Lung microvascular endothelial cell (primary cell): ENCODE measurements at regions not wholly inside any gene's neighbourhood (a gene's known extent, or its start where the extent isn't known, plus 50 kb on each side); places are given as distances from the start of the nearest gene placed in this dataset.

Source experiments
- DNase-seq, 2 donors: peaks; one replicate each; pipeline versions ENCODE4 v3.0.0 to v3.0.0-alpha.2; 2010; ENCODE audit warnings: low read depth in 2 of 2

DNA sequence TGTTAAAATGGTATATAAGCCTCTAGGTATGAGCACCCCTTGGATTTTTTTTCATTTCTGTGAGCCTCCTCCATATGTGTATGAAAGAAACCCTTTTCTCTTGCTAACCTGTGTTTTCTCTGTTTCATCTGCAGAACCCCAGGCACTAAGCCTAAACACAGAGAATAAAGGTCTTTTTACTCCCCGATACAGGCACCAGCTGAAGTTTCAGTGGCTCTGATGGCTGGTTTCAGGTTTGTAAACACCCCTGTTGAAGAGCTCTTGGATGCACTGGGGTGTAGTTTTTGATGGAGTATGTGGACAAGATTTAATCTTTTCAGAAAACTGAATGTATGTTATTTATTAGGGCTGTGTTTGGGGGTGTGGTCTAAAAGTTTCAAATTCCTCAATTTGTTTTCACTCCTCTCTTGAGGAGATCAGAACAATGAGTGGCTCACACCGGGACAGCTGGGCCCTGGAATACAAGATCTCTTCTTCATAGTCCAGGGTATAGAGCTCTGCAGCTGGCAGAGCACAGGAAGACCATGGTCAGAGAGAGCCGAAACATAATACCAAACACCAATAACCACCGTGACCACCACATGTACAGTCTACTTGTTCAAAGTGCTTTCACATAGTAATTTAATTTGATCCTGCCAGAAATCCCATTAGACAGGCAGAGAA, 50.2 kb upstream of the VTCN1 start:
- no peak for DNase-seq
